GM18502 (cell line): ENCODE measurements at regions not wholly inside any gene's neighbourhood (a gene's known extent, or its start where the extent isn't known, plus 50 kb on each side); places are given as distances from the start of the nearest gene placed in this dataset.
"Not testable (repeated sequence)": the region's sequence is repeated elsewhere in the genome, so short reads cannot be mapped to it uniquely, and the experiment has no call there.

ENCODE experiments used
- ATAC-seq: cut with Tn5 transposase; IDR thresholded peaks from one replicate; pipeline ENCODE4 v1.9.1; 2021; ENCODE audit warnings: mild to moderate bottlenecking; ENCODE audit not compliant: unreplicated experiment, poor library complexity

DNA sequence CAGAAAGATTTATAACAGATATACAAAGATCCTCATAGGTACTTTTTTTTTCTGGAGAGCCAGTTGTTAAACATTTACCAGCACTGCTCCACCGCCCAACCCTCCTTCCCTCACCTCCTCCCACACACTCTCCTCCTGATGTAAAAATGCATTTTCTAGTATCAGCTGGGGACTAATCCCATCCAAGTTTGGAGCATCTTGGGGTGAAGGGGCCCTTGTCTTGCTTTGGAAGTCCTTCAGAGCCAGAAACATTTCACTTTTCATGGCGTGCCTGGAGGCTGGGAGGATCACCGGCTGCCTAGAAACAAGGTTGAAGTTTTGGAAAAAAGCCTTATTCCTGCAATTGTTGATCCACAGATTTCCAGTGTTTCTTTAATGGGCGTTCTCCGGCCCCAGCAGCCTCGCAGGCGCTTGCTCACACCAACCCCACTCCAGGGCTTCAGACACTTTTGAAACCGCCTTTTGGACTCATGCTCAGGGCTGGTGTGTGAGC is 165.1 kb upstream of the AFDN start:
- ATAC-seq, result no peak

DNA sequence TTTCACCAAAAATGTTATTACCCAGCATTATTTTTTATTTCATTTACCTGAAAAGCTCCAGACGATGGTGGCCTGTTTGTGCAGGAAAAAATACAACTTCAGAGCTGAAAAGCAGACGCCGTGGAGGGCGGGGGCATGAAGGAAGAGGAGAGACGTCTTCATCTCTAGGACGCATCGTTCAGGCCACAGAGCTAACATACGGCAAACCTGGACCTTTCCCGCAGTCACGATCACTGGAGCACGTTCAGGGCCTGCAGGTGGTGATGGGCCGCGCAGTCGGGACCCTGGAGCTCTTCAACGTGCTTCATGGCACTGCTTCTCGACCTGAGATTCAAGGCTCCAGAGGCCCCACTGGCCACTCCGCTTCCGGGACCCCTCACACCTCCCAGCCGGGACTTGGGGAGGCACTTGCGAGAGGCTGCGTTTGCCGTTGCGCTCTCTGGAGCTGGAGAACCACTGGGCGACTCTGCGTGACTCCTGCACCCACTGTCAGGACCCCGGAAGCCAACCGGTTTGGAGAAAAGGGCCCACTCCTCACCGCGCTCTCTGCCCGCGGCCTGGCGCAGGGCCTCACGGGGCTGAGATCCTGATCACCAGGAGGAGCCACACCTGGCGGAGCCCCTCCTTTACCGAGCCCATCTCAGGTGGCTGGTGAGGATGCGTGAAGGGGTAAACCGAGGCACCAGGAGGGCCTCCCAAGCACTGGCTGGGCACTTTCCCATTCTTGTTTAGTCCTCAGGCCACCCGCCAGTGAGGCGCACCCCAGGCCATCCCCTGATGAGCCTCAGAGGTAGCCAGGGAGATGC is 164.4 kb upstream of the AFDN start:
- no peak for ATAC-seq

DNA sequence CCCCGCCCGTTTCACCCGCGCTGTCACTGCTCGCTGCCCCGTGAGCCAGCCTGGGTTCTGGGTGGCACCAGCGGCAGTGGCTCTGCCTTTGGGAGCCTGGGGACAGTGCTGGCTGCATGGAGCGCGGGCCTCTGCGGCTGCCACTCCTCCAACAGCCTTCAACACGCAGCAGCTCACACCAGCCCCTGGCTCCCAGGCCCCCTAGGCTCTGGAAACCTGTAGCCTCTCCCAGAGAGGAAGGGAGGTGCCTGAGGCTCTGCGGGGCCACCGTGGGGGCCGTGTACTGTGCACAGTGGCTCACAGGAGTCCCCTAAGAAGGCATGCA is 163.9 kb upstream of the AFDN start:
- no peak for ATAC-seq

- ATAC-seq, result no peak
Measured at GRCh38 chr6:167663316-167663715, 163.4 kb upstream of the AFDN start.

DNA sequence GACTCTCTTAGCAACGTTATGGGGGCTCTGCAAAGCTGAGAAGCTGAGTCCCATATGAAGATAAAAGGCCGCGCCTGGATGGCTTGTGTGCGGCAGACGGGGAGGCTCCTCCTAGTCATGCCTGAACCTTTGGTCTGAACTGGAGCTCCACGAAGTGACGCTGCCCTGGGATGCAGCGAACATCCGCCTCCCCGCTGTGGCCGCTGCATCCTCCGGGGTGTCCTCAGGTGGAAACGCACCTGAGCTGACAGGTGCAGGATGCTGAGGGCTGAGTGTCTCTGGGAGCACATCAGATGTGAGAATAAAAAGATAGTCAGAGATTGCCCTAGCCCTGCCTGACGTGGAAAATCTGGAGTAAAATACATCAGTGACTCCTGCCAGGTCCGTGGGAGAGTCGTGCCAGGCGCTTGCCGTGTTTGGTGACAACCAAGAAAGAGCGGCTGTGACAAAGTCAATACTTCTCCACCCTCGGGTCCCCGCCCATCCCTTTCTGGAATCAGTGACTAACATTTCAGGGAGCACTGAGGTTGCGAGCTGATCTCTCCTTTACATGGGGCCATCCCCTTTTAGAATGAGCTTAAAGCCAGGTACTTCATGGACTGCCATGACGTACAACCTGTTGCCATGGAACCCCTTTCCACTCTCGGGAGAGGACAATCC is 162.8 kb upstream of the AFDN start:
- no peak for ATAC-seq

DNA sequence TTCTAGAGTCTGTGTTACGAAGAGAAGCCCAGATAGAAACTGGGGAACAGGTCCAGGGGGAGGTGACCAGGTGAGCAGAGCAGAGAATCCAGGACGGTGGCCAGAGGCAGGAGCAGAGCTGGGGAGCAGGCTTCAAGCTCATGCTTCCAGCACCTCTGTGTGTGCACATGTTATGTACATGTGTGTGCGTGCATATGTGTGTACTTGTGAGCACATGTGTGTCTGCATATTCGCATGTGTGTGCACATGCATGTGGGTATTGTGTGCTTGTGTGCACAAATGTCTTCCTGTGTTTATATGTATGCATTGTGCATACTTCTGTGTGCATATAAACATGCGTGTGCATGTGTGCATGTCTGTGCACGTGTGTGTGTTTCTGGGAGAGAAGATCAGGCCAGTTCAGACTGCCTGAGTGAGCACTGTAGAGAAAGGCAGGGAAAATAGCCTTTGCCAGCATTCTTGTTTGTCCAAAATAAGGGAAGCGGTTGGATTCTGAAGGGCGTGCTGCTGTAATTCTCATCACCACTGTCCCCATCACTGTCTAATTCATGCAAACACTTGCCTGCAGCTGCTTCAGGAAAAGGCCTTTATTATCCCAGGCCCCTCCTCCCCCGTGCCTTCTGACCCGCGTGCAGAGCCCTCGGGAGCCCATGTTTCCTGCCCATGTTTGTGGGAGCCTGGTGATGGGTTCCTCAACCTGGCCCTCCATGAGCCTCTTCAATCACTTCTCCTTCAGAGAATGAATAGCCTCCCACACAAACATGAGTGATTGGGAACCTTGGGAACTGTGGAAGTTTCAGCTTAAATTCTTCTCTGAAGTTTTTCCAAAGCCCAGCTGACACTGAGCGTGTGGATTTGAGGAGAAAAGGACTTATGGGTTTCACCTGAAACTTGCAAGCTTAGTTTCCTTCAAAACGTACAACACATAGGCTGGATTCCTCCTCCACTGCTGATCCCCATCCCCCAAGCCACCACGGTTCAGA is 161.7 kb upstream of the AFDN start:
- ATAC-seq, result no peak

DNA sequence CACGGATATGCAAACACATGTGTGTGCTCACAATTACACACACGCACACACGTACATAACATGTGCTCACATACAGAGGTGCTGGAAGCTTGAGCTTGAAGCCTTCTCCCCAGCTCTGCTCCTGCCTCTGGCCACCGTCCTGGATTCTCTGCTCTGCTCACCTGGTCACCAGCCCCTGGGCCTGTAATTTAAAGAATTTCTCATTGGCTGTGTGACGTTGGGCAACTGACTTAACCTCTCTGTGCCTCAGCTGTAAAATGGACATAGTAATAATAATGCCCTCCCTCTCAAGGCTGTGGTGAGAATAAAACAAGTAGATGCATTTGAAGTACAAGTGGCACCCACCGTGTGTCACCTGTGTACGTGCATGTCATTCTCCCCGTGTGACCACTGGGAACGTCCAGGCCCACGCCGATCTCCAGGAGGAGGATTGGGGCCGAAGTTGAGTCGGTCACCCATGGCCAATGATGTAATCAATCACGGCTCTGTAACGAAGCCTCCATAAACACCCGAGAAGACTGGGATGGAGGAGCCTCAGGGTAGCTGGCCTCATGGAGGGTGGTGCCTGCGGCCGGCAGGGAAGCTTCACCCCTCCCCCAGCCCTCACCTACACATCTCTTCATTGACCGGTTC is 160.9 kb upstream of the AFDN start:
- no peak for ATAC-seq

- no peak for ATAC-seq
Measured at GRCh38 chr6:167666571-167667203, 160.0 kb upstream of the AFDN start.

- no peak for ATAC-seq
Measured at GRCh38 chr6:167667204-167668018, 159.3 kb upstream of the AFDN start.

DNA sequence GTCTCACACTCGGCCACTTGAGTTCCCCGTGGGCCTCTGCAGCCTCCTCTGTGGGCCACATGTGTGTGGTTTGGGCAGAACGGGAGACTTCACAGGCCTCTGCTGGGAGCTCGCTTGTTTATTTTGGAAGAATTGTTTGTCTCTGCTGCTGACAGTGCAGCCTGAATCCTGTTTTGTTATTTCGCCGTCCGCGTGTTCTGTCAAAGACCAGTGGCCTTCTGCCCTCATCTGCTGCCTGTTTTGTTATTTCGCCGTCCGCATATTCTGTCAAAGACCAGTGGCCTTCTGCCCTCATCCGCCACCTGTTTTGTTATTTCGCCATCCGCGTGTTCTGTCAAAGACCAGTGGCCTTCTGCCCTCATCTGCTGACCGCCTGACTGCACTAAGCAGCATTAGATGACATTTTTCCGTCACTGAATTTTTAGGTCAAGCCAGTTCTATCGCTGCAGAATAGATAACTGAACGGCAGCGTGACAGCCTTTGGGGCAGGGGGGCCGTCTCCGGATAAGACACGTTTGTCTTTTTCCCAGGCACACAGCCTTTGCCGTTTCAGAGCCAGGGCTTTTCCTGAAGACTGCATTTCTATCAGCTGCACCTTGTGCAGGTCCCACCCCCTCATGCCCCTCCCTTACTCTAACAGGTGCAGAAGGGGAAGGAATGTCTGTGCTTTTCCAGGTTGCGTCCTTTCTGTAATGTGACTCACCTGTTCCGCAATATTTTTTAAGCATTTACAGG is 158.5 kb upstream of the AFDN start:
- no peak for ATAC-seq

- ATAC-seq, result no peak
Measured at GRCh38 chr6:167668754-167669552, 157.8 kb upstream of the AFDN start.

DNA sequence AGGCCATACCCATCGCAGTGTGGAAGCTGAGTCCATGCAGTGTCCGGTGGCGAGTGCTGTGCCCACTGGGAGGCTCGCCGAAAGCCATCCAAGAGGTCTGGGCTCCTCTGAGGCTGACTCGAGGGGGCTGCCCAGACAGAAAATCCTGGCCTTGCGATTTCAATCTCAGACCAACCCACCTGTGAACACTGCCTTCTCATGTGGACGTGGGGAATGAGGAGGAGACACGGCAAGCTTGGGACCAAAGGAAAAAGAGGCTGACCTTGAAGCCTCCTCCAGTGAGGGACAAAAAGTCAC is 157.2 kb upstream of the AFDN start:
- ATAC-seq, result no peak

DNA sequence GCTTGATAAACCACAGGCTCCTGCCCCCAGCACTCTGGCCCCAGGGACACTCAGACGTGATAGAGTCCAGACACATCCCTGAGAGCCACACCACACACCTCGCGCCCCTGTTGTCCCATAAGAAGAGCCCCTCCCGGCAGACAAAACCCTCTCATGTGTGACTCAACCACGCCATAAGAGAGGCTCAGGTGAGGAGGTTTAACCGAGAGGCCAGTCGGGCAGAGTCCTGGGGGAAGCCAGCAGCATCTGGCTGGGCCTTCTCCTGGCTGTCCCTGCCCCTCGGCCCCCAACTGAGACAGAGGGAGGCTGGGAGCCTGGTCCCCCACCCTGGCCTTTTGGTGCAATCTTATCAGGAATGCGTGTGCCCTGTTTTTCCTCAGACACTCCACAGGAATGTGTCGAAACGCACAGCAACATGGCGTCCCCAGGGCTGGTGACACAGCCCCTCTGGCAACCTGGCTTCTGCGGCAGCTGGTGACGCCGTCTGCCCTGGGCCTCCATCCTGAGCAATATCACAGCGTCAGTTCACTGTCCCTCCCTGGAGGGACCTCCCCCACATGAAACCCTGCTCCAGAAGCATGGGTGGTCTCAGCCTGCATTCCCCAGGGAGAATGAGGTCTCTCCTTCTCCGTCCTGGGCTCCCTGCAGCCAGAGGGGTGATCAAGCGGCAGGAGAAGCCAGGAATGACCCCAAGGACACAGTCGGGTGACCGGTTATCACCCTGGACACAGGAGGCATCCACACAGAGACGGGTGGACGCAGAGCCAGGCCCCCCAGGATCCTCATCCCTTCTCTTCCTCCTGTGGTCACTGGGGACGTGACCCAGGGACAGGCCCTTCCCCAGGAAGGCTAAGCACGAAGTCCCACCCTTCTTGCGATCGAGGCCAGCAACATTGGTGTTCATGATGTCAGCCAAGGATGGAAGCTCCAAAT is 156.6 kb upstream of the AFDN start:
- no peak for ATAC-seq

GRCh38 chr6:167670938-167671338 is 155.8 kb upstream of the AFDN start:
- ATAC-seq, result no peak

- ATAC-seq, result not testable (repeated sequence)
Measured at GRCh38 chr6:167671379-167671976, 155.2 kb upstream of the AFDN start.

DNA sequence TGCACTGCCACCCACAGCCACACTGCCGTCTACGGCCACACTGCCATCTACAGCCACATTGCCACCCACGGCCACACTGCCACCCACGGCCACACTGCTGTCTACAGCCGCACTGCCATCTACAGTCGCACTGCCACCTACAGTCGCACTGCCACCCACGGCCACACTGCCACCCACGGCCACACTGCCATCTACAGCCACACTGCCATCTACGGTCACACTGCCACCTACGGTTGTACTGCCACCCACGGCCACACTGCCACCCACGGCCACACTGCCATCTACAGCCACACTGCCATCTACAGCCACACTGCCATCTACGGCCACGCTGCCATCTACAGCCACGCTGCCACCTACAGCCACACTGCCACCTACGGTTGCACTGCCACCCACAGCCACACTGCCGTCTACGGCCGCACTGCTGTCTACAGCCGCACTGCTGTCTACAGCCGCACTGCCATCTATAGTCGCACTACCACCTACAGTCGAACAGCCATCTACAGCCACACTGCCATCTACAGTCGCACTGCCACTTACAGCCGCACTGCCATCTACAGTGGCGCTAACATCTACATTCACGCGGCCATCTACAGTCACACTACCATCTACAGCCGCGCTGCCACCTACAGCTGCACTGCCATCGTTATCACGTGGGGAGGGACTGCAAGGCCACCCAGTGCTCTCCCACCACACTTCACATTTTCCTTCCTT is 154.6 kb upstream of the AFDN start:
- no peak for ATAC-seq
